ENCODE measurements at regions not wholly inside any gene's neighbourhood (a gene's known extent, or its start where the extent isn't known, plus 50 kb on each side); places are given as distances from the start of the nearest gene placed in this dataset.

GRCh38 chr3:76206346-76206745 is 421.0 kb upstream of the ZNF717 start:
- TF ChIP-seq CTCF (IDR thresholded peaks at IDR 0.05) (no peak), EZH2phosphoT487 (IDR thresholded peaks at IDR 0.05) (no peak), EZH2 (IDR thresholded peaks at IDR 0.05) (no peak)
